Spinal cord (tissue), 9 donors: ENCODE measurements at regions not wholly inside any gene's neighbourhood (a gene's known extent, or its start where the extent isn't known, plus 50 kb on each side); places are given as distances from the start of the nearest gene placed in this dataset.
A peak's percentile ranks its signal among the peaks of the same experiment; 100 is the strongest.
"Not testable (repeated sequence)": the region's sequence is repeated elsewhere in the genome, so short reads cannot be mapped to it uniquely, and the experiment has no call there.

Experiments
- DNase-seq, 6 donors: peaks; one replicate each; pipeline versions ENCODE4 v3.0.0 to v3.0.0-alpha.2; 2013 to 2015; ENCODE audit warnings: low spot score in 6 of 6, low read depth in 4 of 6
- H3K27ac ChIP-seq: one replicate; pipeline ENCODE4 v1.5.1; 2013; ENCODE audit warnings: low read depth, low read length, control low read depth
- H3K27me3 ChIP-seq: one replicate; pipeline ENCODE4 v1.6.1; 2013; ENCODE audit warnings: low read length; ENCODE audit not compliant: control insufficient read depth, insufficient read depth
- H3K36me3 ChIP-seq: one replicate; pipeline ENCODE4 v1.6.1; 2013; ENCODE audit warnings: low read length; ENCODE audit not compliant: control insufficient read depth, insufficient read depth
- H3K4me1 ChIP-seq: one replicate; pipeline ENCODE4 v1.6.1; 2013; ENCODE audit warnings: low read length; ENCODE audit not compliant: control insufficient read depth, insufficient read depth
- H3K4me3 ChIP-seq: one replicate; pipeline ENCODE4 v1.5.1; 2013; ENCODE audit warnings: low read depth, low read length, control low read depth
- H3K9me3 ChIP-seq: one replicate; pipeline ENCODE4 v1.6.1; 2013; ENCODE audit warnings: low read length; ENCODE audit not compliant: control insufficient read depth, insufficient read depth
- WGBS: methylation state at CpG from one replicate; pipeline ENCODE4 v1.1.5; 2013; ENCODE audit warnings: missing lambda C conversion rate; ENCODE audit not compliant: insufficient coverage; 5-methylcytosine and 5-hydroxymethylcytosine counted together
- donor health status: healthy.

- no peaks in the 10 kb centered on the region for H3K27me3 ChIP-seq
- peak in 2 of 6 donors; percentile 37 to 44 for DNase-seq
- H3K9me3 ChIP-seq: no peaks in the 10 kb centered on the region
- peak overlapping the region; percentile 14 for H3K4me3 ChIP-seq
- WGBS: 13% methylated on average over 4 of the region's 8 CpGs
- no peaks in the 10 kb centered on the region for H3K4me1 ChIP-seq
- H3K27ac ChIP-seq: peak overlapping the region; percentile 42
- no peaks in the 10 kb centered on the region for H3K36me3 ChIP-seq
Measured at GRCh38 chr4:186844059-186844681, 120.5 kb upstream of the FAT1 start.

- DNase-seq: peak in 1 of 6 donors; percentile 8
Measured at GRCh38 chr4:186845137-186845842, 121.6 kb upstream of the FAT1 start.

GRCh38 chr4:186846426-186846825 lies 122.8 kb upstream of the FAT1 start:
- H3K27ac ChIP-seq: no peak overlapping the region
- WGBS: no CpG with 5 or more reads among the region's 3 CpGs

More at GRCh38 chr4:186845137-186845842, 121.6 kb upstream of the FAT1 start:
- H3K36me3 ChIP-seq: no peaks in the 10 kb centered on the region
- no peaks in the 10 kb centered on the region for H3K27me3 ChIP-seq
- H3K4me3 ChIP-seq: no peak overlapping the region
- H3K4me1 ChIP-seq: no peaks in the 10 kb centered on the region
- H3K27ac ChIP-seq: no peak overlapping the region
- peaks cover 2% of the 10 kb centered on the region for H3K9me3 ChIP-seq
- 55% methylated on average over 3 of the region's 9 CpGs for WGBS

GRCh38 chr4:186847429-186848131 lies 123.9 kb upstream of the FAT1 start:
- not testable (repeated sequence) for H3K36me3 ChIP-seq, H3K4me3 ChIP-seq, DNase-seq, H3K4me1 ChIP-seq, H3K27ac ChIP-seq, H3K27me3 ChIP-seq, H3K9me3 ChIP-seq
- WGBS: 100% methylated on average over 2 of the region's 3 CpGs

More at GRCh38 chr4:186846426-186846825, 122.8 kb upstream of the FAT1 start:
- Histone ChIP-seq H3K4me3 (no peak overlapping the region), H3K36me3 (no peaks in the 10 kb centered on the region), H3K9me3 (peaks cover 4% of the 10 kb centered on the region), H3K27me3 (no peaks in the 10 kb centered on the region), H3K4me1 (no peaks in the 10 kb centered on the region)
- no peak for DNase-seq

- H3K27me3 ChIP-seq: no peaks in the 10 kb centered on the region
- no peaks in the 10 kb centered on the region for H3K36me3 ChIP-seq
- no peak for DNase-seq
- no peak overlapping the region for H3K4me3 ChIP-seq
- H3K27ac ChIP-seq: no peak overlapping the region
- H3K9me3 ChIP-seq: peaks cover 4% of the 10 kb centered on the region
- no peaks in the 10 kb centered on the region for H3K4me1 ChIP-seq
Measured at GRCh38 chr4:186848437-186848836, 124.8 kb upstream of the FAT1 start.

- no peak overlapping the region for H3K4me3 ChIP-seq
- no peak for DNase-seq
- no peak overlapping the region for H3K27ac ChIP-seq
- no peaks in the 10 kb centered on the region for H3K36me3 ChIP-seq
- H3K4me1 ChIP-seq: no peaks in the 10 kb centered on the region
- peaks cover 4% of the 10 kb centered on the region for H3K9me3 ChIP-seq
- H3K27me3 ChIP-seq: no peaks in the 10 kb centered on the region
- 100% methylated on average over 1 of the region's 2 CpGs for WGBS
Measured at GRCh38 chr4:186851291-186852072, 127.8 kb upstream of the FAT1 start.

- Histone ChIP-seq H3K9me3 (peaks cover 4% of the 10 kb centered on the region), H3K27me3 (no peaks in the 10 kb centered on the region), H3K4me1 (no peaks in the 10 kb centered on the region), H3K27ac (no peak overlapping the region), H3K4me3 (no peak overlapping the region), H3K36me3 (no peaks in the 10 kb centered on the region)
- no CpG with 5 or more reads among the region's 2 CpGs for WGBS
- DNase-seq: no peak
Measured at GRCh38 chr4:186852073-186852420, 128.4 kb upstream of the FAT1 start.

- WGBS: no CpG with 5 or more reads among the region's 1 CpG
- Histone ChIP-seq H3K9me3 (peaks cover 4% of the 10 kb centered on the region), H3K27me3 (no peaks in the 10 kb centered on the region), H3K27ac (no peak overlapping the region), H3K4me3 (no peak overlapping the region), H3K4me1 (no peaks in the 10 kb centered on the region), H3K36me3 (no peaks in the 10 kb centered on the region)
- no peak for DNase-seq
Measured at GRCh38 chr4:186852964-186853391, 129.3 kb upstream of the FAT1 start.

GRCh38 chr4:186854256-186854655 lies 130.6 kb upstream of the FAT1 start:
- WGBS: no CpG with 5 or more reads among the region's 3 CpGs
- no peak overlapping the region for H3K4me3 ChIP-seq
- no peaks in the 10 kb centered on the region for H3K27me3 ChIP-seq
- H3K4me1 ChIP-seq: no peaks in the 10 kb centered on the region
- H3K9me3 ChIP-seq: peaks cover 4% of the 10 kb centered on the region
- H3K36me3 ChIP-seq: no peaks in the 10 kb centered on the region
- no peak for DNase-seq
- no peak overlapping the region for H3K27ac ChIP-seq
